Activated CD4-positive, CD25-positive, alpha-beta regulatory T cell treated with anti-CD3 and anti-CD28 coated beads, Interleukin-2, amount 50 U/mL, for 24 hours (primary cell): ENCODE measurements at regions not wholly inside any gene's neighbourhood (a gene's known extent, or its start where the extent isn't known, plus 50 kb on each side); places are given as distances from the start of the nearest gene placed in this dataset.

ENCODE experiments used
- ATAC-seq, 2 donors: fragments of 150-1000 bp; cut with Tn5 transposase; one replicate each; pipeline ENCODE4 v1.10.0; 2021; ENCODE audit warnings: mild to moderate bottlenecking in 1 of 2, moderate library complexity in 1 of 2

DNA sequence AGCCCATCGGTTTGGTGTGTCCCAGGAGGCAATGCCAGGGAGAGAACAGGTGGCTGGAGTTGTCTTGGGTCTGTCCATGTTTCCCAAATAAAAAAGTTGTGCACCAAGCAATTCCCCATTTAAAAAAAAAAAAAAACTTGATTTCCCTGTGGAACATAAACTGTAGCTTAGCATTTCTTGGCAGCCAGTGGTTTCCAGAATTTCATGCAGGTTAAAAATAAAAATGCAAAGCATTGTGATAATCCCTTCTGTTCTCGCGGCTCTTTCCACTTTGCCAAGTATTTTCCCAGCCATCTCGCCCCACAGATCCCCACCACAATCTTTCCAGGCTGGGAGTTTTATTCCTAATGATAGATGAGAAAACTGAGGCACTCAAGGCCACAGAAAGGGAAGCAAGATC is 51.4 kb upstream of the MSX1 start:
- no peak for ATAC-seq

DNA sequence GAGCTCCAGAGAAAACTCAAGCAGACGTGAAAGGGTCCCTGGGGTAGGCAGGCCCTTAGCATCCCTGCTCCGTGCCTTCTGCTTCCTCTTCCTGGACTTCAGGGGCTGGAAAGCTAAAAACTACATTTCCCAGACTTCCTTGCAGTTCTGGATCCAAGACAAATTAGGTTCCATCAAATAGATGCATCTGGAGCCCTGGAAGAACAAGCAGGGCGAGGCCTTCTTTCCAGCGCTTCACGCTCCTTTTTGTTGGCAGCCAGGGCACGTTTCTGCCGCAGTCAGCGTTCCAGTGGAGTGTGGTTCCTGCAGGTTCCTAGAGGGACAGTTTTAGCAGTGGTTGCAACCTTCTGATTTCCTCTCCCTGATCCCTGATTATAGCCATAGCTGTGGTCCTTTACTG is 53.6 kb upstream of the MSX1 start:
- ATAC-seq, result no peak

DNA sequence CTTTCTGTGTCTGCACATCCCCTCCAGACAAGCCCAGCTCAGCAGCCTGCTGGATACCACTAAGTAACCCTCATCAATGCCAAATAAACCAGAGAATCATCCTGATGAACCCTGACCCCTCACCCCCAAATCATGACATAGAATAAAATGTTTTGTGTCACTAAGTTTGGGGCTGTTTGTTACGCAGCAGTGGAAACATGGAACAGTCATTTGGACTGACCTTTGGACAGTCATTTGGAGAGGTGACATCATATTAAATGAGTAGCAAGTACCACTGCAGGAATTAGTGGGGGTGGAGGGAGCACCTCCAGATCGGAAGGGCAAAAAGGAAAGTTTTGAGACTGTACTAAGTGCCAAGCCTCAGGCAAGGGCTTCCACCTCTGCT is 55.6 kb upstream of the MSX1 start:
- ATAC-seq, result no peak

DNA sequence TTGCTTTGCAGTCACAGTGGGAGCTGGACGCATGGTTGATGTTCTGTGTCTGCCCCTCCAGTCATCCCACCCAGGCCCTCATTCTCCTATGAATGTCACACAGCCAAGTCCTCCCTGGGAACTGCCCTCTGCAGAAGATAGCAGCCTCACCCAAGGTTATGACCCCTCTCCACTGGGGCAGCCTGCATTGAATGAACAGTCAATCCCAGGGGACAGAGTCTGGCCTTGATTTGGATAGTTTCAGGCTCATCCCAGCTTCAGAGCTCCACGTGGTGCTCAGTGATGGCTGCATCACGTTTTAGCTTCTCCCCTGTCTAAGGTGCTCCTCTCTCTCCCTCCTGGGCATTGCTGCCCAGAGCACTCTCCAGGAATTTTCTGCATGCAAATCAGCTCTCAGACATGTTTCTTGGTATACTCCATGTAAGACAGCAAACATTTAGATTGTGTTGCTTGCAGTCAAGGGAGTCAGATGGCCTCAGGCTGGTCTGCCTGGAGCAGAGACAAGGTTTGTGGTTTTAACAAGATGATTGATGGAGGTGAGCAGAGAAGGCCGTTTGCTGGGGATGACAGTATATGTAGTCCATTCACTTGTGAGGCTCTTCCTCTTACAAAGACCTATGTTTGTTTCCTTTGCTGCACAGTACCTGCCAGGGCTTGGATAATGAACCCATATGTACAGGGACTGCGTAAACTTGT is 56.1 kb upstream of the MSX1 start:
- ATAC-seq, result no peak

DNA sequence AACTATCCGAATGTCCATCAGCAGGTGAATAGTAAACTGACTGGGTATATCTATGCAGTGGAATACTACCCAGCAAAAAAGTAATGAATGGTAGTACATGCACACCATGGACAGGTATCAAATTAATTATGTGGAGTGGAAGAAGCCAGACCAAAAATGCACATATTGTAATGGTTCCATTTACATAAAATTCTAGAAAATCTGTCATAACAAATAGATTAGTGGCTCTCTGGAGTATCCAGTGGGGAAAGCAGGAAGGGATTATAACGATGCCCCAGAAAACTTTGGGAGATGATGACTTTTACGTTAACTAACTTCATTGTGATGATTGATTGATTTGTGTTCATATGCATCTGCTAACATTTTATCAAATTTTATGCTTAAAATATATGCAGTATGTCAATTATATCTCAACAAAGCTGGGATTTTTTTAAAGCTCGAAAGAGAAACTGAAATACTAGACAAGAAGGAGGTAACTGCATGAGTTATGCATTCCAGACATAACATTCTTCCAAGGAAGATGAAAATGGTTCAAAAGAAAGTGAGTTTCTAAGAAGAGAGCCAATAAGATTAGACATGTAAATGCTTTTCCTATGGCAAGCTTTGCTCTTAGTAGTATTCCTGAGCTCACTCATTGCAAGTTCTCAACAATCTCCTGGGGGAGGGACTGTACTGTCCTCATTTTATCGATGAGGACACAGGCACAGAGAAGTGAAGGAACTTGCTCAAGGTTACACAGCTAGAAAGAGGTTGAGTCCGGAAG is 58.6 kb upstream of the MSX1 start:
- ATAC-seq, result no peak

DNA sequence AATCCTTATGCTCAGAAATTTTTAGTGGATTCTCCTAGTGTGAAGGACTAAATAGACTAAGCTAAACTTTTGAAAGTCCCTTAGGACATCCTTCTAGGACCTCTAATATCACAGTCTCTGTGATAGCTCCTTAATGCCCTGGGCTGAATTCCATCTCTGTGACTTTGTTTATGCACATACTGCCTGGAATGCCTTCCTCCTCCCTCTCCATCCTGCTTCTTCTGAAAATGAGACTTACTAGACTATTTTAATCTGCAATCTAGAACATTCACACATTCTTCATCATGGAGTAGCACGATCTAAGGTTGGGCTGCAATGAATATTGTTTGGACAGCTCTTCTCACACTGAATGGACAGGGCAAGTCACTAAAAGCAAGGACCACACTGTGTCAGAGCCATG is 65.0 kb upstream of the MSX1 start:
- ATAC-seq, result no peak

DNA sequence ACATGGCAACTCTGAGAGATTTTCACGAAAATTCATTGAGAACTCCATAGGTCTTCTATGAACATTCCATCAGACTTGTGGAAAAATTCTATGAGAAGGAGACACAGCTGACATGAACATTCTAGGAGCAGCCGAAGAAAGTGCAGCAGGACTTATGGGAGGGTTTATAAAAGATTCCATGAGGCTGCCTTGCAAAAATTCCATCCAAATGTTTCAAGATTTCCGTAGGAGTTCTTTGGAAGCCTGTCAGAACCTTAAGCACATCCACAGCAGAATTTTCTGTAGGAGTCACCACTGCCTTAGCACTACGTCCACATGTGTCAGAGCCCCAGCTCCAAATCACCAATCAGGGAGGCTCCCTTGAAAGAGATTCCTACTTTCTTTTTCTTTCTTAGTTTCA is 67.0 kb upstream of the MSX1 start:
- ATAC-seq, result no peak

DNA sequence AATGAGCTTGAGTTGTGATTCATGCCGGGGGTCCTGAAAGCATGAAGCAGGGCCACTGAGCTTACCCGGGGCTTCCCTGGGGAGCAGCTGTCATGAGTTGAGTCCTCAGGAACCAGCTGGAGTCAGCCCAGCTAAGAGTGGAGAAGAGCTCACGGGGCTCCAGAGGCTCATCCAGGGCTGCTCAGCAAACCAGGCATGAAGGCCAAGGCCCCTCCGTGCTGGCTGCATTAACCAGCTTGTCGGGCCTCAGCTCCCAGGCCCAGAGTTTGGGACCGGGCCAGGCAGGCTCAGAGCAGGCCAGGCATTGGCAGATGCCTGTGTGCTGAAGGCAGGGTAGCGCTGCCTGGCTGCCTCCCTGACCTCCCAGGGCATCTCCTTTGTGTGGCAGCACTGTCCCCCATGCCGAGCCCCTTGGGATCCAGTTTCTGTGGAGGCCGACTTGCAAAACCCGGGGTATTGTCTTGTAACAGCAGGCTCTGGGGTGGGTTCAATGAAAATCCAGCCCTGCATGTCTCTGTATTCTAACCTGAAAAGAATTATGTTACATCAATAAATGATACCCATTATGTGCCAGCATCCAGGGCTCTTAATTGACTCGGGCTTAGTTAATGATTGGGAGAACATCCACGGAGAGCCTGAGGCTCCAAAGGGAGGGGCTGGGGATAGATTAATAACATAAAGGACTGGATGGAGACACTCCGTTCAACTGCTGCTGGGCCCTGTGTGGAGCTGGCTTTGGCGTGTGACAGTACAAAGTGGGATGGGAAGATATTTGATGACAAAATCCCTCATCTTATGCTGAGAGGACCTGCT is 68.0 kb upstream of the MSX1 start:
- no peak for ATAC-seq

DNA sequence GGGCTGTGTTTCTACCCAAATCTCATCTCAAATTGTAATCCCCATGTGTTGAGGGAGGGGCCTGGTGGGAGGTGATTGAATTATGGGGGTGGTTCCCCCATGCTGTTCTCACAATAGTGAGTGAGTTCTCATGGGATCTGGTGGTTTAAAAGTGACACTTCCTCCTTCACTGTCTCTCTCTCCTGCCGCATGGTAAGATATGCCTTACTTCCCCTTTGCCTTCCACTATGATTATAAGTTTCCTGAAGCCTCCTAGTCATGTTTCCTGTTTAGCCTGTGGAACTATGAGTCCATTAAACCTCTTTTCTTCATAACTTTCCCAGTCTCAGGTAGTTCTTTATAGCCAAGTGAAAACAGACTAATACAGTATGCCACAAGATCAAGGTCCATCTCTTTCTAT is 70.0 kb upstream of the MSX1 start:
- ATAC-seq, result no peak

DNA sequence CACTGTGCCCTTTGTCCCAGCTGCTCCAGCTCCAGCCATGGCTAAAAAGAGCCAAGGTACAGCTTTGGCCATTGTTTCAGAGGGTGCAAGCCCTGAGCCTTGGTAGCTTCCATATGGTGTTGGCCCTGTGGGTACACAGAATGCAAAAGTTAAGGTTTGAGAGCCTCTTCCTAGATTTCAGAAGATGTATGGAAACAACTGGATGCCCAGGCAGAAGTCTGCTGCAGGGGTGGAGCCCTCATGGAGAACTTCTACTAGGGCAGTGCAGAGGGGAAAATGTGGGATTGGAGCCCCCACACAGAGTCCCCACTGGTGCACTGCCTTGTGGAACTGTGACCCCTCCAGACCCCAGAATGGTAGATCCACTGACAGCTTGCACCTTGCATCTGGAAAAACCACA is 70.9 kb upstream of the MSX1 start:
- no peak for ATAC-seq

DNA sequence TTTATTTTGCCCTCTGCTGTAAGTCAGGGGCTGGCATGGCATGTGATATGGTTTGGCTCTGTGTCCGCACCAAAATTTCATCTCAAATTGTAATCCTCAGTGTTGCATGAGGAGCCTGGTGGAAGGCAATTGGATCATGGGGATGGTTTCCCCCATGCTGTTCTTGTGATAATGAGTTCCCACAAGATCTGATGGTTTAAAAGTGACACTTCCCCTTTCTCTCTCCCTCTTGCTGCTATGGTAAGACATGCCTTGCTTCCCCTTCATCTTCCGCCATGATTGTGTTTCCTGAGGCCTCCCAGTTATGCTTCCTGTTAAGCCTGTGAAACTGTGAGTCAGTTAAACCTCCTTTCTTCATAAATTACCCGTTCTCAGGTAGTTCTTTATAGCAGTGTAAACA is 72.0 kb upstream of the MSX1 start:
- ATAC-seq, result no peak

DNA sequence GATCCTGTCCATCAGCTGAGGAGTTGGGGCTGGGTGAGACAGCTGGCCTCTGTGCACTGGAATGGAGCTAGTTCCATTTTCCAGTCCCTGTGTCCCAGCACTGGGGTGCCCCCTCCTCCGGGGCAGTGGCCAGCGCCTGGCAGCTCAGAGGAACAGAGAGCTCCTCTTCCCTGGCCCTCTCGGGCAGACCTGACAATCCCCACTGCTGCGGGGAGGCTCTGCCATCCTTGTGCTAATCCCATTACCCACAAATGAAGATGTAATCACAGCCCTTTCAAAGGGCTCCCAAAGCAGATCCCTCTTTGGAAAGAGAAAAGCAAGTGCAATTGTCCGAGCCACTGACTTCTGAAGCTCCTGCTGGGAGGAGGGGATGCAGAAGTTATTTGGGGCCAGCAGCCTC is 75.1 kb upstream of the MSX1 start:
- ATAC-seq, result no peak

DNA sequence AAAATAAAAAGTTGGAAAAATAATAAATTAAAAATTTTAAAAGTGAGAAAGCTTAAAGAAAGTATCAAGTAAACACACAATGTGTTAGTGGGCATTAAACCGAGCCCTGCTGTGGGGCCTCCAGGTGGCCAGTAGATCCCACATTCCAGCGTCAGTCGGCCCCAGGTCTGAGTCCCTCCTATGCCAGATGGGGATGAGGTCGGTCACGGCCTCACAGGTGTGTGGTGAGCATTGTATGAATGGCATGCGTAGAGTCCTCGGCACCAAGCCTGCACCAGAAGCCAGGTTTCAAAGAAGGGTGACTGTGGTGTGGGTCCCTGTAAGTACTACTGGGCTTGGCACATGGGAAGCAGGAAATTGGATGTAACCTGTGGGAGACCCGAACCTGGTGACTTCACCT is 75.6 kb upstream of the MSX1 start:
- no peak for ATAC-seq

DNA sequence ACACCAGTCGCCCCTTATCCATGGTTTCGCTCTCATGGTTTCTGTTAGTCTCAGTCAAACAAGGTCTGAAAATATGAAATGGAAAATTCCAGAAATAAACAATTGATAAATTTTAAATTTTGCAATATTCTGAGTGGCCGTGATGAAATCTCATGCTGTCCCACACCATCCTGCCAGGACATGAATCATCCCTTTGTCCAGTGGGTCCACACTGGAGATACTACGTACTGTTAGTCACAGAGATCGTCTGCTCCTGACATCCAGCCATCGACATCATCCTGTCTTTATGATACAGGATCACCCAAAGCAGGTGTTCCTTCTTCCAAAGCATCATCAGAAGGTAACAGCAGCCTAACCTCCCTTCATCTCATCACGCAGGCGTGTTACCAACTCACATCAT is 76.5 kb upstream of the MSX1 start:
- ATAC-seq, result no peak

DNA sequence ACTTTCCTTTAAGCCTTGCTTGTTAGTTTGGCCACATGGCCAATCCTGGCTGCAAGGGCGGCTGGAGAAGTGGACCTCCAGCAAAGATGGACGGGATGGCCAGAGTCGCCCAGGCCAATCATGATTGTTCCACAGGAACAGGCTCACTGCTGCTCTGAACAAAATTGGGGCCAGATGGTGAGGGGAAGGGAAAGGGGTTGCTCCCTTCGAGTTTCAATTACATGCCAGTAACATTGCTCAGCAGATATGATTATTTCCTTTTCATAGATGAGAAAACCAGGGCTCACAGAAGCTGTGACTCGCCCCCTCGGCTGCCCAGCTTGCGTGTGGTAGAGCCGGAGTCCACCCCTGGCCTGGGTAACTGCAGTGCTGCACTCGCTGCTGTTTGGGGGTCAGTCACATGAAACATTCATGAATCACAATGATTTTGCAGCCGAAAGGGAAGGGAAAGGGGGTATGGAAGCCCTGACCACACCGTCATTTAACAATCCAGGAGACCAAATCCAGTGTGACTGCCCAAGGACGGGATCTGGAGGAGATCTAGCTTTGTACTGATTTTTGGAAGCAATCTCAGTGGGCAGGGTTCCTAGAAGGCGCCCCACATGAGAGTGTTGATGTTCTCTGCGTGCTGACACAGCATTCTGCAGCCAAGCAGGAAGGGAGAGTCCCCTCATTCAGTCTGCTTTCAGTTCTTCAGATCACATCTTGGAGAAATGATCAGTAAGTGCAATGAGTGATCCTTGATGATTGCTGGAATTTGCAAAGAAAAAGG is 77.3 kb upstream of the MSX1 start:
- ATAC-seq, result no peak

DNA sequence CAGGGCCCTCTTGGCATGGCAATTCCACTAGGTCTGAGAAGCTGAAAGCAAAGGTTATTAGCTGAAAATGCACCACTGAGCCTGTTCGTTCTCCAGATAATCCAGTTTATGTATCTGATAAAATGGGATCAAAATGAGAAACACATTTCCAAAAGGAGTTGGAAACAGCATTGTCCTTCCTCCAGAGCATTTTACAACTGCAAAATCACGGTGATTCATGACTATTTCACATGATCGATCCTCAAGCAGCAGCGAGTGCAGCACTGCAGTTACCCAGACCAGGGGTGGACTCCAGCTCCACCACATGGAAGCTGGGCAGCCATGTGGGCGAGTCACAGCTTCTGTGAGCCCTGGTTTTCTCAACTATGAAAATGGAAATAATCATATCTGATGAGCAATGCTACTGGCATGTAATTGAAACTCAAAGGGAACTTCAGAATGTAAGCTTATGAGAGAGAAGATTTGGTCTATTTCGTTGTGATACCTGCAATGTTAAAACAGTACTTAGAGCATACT is 78.7 kb upstream of the MSX1 start:
- ATAC-seq, result no peak

DNA sequence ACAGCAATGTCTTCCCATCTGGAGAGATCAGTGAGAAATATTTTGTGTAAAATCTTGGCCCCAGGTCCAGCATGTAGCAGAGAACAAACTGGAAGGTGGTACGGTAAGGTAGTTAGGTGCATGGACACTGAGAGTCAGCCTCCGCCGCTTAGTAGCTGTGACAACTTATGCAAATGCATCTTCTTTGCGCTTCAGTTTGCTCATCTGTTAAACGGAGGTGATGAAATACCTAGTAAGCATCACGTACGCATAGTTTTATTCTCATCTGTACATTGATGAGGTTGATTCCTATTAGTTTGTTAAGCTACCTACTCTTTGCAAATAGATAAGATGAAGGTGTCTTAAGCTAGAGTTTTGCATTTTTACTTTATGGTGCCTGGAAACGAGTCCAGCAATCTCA is 80.0 kb upstream of the MSX1 start:
- ATAC-seq, result no peak

DNA sequence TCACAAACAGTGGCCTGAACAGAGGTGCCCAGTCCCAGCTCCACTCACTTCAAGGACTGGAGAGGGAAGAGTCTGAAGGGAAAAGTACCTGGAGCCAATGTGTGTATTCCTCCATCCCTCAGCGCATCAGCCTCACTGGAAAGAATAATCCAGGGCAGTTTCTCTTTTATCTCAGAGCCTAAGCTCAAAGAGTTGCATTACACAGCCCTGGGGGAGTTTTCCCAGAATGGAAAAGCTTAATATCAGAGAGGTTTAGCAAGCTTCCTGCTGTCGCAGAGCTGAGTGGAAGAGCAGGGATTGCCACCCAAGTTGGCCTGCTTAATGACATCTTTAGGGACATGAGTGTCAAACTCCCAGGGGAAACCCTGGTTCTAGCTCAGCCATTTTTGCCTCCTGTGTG is 80.4 kb upstream of the MSX1 start:
- ATAC-seq, result no peak

DNA sequence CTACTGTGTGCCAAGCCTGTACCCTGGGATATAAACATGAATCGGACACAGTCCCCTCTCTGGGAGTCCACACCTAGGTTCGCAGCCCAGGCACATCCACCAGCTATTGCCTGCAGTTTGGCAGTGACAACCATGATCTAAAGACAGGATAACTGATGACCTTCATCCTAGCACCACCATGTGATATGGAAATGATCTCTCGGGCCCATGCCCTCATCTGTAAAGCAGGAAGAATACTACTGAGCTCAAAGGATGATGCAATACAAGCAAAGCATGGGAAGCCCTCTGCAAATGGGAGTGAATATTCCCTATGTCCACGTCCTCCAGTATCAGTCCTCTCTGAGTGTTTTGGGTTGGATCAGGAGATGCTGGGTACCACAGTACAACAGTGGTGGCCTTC is 80.9 kb upstream of the MSX1 start:
- ATAC-seq, result no peak

DNA sequence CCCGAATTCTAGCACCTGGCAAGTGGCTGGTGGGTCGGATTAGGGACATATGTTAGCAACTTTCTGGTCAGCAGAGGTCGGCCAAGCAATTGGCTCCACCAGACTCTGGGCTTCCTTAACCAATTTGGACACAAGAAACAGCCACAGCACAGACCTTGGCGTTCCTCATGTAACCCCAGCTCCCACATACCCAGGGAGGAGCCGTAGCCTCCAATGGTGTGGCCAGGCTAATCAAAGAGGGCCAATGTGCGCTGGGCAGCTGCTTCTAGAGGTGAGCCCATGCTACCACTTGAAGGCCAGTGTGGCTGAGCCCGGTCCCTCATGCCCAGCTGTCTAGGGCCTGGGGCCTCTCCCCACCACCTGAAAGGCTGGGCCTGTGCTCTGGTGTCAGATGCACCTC is 82.5 kb upstream of the MSX1 start:
- no peak for ATAC-seq

DNA sequence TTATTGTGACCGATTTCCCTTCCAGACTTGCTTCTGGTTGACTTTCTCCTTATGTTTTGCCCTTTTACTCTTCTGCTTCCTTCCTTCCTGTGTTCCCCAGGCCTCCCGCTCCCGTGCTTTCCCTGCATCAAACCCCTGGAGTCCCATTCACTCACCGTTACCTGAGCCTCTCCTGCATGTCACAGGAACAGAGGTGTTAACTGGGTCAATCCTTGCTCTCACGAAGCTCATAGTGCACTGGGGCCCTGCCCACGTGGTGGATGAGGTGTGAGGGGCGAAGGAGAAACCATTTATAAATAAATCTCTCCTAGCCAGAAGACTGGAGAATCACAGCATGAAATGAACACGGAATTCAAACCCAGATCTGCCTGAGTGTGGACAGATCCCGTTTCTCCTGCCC is 83.1 kb upstream of the MSX1 start:
- ATAC-seq, result no peak

DNA sequence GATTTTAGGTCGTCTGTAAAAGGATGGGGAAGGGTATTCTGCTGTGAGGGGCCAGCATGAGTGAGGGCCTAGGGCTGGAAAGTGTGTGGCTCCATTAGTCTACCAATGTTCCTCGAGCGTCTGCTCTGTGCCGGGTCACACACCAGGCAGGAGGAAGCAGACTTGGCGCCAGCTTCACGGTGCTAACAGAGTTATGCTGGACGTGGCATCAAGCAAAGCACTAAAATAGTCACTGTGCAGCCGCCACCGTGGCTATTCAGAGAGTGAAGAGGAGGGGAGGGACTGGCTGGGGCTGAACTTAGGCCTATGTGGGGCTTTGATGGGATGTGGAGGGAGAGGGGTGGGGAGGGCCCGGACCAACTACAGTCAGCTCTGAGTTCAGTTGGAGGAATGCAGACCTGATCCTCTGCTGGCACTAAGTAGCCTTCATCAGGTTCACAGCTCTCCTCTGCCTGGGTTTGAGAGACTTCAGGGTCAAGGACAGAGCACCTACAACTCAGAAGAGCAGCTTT is 83.9 kb upstream of the MSX1 start:
- no peak for ATAC-seq

DNA sequence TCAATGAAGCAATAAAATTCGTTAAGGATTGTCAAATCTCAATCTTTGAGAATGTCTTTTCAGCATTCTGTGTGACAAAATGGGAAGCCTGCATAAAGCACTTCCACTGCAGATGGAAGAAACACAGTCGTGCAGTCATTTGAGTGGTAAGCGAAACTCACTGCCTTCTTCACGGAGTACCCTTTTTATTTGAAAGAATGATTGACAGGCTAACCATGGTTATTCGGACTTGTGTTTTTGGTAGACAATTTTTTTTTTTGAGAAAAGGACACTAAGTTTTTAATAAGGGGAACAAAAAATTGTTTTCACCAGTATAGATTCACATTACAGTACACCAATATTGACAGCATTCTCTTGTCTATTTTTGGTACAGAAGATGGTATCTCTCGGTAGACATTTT is 86.9 kb upstream of the MSX1 start:
- no peak for ATAC-seq
